Mesothelial cell of epicardium (in vitro differentiated cells): ENCODE measurements at regions not wholly inside any gene's neighbourhood (a gene's known extent, or its start where the extent isn't known, plus 50 kb on each side); places are given as distances from the start of the nearest gene placed in this dataset.
"Not testable (repeated sequence)": the region's sequence is repeated elsewhere in the genome, so short reads cannot be mapped to it uniquely, and the experiment has no call there.

Experiments
- DNase-seq, 2 experiments: peaks; one replicate each; pipeline ENCODE4 v3.0.0; 2021; ENCODE audit warnings: low spot score in 2 of 2; ENCODE audit not compliant: unreplicated experiment in 2 of 2
- H3K27ac Mint-ChIP-seq: 2 replicates; pipeline ENCODE4 v1.8.0; 2021; ENCODE audit warnings: mixed read lengths
- H3K27me3 Mint-ChIP-seq: 2 replicates; pipeline ENCODE4 v1.8.0; 2021; ENCODE audit warnings: low read depth, mixed read lengths
- H3K36me3 Mint-ChIP-seq: 2 replicates; pipeline ENCODE4 v1.8.0; 2021; ENCODE audit warnings: mixed read lengths
- H3K4me1 Mint-ChIP-seq: 2 replicates; pipeline ENCODE4 v1.8.0; 2021; ENCODE audit warnings: mixed read lengths
- H3K4me3 Mint-ChIP-seq: 2 replicates; pipeline ENCODE4 v1.8.0; 2021; ENCODE audit warnings: mild to moderate bottlenecking, moderate library complexity, mixed read lengths
- H3K9me3 Mint-ChIP-seq: 2 replicates; pipeline ENCODE4 v1.8.0; 2021; ENCODE audit warnings: mixed read lengths
- CTCF ChIP-seq: fragments of 200-600 bp; sonication (generic); IDR thresholded peaks from one replicate; pipeline ENCODE4 v1.5.0; 2021; ENCODE audit warnings: antibody characterized with exemption; ENCODE audit not compliant: unreplicated experiment

DNA sequence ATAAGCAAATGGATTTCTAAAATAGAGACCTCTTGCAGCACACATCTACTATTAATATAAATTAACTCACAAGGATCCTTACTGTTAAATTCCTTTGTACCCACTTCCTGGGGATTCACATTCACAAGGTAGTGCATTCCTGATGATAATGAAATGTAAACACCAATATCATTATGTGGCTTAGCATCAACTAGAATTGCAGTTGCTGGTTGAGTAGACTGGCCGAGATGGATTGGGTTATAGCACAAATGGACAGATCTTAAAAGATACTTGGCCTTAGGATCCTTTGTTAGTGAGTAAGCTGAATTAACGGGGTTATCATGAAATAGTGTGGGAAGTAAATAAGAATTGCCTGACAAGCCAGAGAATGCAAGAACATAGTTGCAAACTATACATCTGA lies 369.1 kb downstream of the AEBP2 start:
- Mint-ChIP-seq H3K36me3 (no peaks in the 10 kb centered on the region), H3K4me1 (no peaks in the 10 kb centered on the region), H3K27ac (no peak overlapping the region), H3K9me3 (peaks cover 21% of the 10 kb centered on the region), H3K27me3 (no peaks in the 10 kb centered on the region), H3K4me3 (no peak overlapping the region)
- DNase-seq: no peak
- TF ChIP-seq CTCF: no peak

DNA sequence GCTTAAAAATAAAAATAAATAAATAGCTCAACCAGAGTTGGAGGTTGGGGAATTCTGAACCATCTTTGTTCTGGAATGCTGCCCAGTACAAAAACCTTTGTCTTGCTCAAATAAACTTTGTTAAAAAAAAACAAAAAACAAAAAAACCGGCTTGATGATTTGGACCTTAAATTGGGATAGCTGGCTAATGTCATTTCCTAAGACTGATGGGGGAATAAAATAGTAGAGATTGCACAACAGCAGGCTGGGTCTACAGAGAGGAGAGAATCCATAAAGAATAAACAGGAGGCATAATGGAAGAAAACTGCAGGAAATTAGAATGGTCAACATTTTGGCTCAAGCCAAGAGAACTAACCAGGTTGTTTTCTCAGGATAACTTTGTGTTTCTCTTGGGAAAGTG lies 370.9 kb downstream of the AEBP2 start:
- H3K27ac Mint-ChIP-seq: no peak overlapping the region
- no peak for TF ChIP-seq CTCF
- peaks cover 27% of the 10 kb centered on the region for H3K9me3 Mint-ChIP-seq
- H3K4me3 Mint-ChIP-seq: no peak overlapping the region
- no peaks in the 10 kb centered on the region for H3K4me1 Mint-ChIP-seq
- no peaks in the 10 kb centered on the region for H3K27me3 Mint-ChIP-seq
- peaks cover 4% of the 10 kb centered on the region for H3K36me3 Mint-ChIP-seq
- no peak for DNase-seq

DNA sequence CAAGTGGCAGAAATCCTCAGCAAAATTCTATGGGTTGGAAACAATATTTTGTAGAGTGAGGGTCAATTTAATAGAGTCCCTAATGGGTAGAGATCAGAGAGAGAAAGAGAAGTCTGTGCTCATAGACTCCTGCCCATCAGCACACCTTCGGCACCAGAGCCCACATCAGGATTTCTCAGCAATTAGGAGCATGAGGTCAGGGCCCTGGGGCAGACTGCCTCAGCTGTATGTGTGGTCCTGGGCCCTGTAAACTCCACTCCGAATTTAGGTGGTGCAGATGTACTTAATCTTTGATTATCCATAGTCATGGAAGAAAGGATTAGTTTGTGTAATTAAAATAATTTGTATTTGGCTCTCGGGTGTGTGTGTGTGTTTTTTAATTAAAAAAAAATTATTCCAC lies 372.6 kb downstream of the AEBP2 start:
- peaks cover 4% of the 10 kb centered on the region for H3K36me3 Mint-ChIP-seq
- no peak overlapping the region for H3K27ac Mint-ChIP-seq
- no peak for DNase-seq
- no peaks in the 10 kb centered on the region for H3K4me1 Mint-ChIP-seq
- H3K4me3 Mint-ChIP-seq: no peak overlapping the region
- no peaks in the 10 kb centered on the region for H3K27me3 Mint-ChIP-seq
- TF ChIP-seq CTCF: no peak
- H3K9me3 Mint-ChIP-seq: peaks cover 30% of the 10 kb centered on the region

GRCh38 chr12:19819231-19819630 lies 379.9 kb downstream of the AEBP2 start:
- peaks cover 16% of the 10 kb centered on the region for H3K9me3 Mint-ChIP-seq
- H3K36me3 Mint-ChIP-seq: peaks cover 1% of the 10 kb centered on the region
- H3K4me3 Mint-ChIP-seq: no peak overlapping the region
- no peaks in the 10 kb centered on the region for H3K4me1 Mint-ChIP-seq
- TF ChIP-seq CTCF: no peak
- no peak overlapping the region for H3K27ac Mint-ChIP-seq
- no peak for DNase-seq
- no peaks in the 10 kb centered on the region for H3K27me3 Mint-ChIP-seq

DNA sequence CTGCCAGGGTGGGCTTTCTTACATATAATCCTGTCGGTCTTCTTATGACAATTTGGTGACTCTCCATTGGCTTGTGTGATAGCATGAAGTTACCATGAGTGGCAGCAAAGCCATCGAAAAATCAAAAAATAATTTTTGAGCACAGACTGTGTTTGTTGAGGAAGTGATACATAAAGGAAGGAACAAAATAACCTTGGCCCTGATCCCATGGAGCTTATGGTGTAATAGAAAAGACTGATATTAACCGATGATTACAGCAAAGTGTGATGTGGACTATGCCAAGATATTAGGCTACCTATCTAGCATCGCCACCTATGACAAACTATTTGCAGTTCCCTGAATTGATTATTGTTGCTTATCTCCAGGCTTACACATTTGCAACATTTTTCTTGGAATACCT lies 383.2 kb downstream of the AEBP2 start:
- no peaks in the 10 kb centered on the region for H3K36me3 Mint-ChIP-seq
- DNase-seq: no peak
- no peak for TF ChIP-seq CTCF
- no peak overlapping the region for H3K27ac Mint-ChIP-seq
- no peak overlapping the region for H3K4me3 Mint-ChIP-seq
- H3K27me3 Mint-ChIP-seq: no peaks in the 10 kb centered on the region
- no peaks in the 10 kb centered on the region for H3K4me1 Mint-ChIP-seq
- H3K9me3 Mint-ChIP-seq: peaks cover 16% of the 10 kb centered on the region

- H3K9me3 Mint-ChIP-seq: peaks cover 12% of the 10 kb centered on the region
- not testable (repeated sequence) for DNase-seq, H3K4me1 Mint-ChIP-seq, H3K36me3 Mint-ChIP-seq, H3K27me3 Mint-ChIP-seq, H3K4me3 Mint-ChIP-seq, H3K27ac Mint-ChIP-seq
These were observed 384.0 kb downstream of the AEBP2 start for GRCh38 chr12:19823326-19823725.
